HCT116 (cell line): ENCODE measurements at regions not wholly inside any gene's neighbourhood (a gene's known extent, or its start where the extent isn't known, plus 50 kb on each side); places are given as distances from the start of the nearest gene placed in this dataset.

ENCODE experiments used
- ATAC-seq: fragments of 200-7000 bp; cut with Tn5 transposase; 2 replicates; pipeline ENCODE4 v1.9.1; 2020; ENCODE audit warnings: mild to moderate bottlenecking, moderate library complexity
- BruUV-seq: library from RNA; stranded (reverse); fragments of 400-500 nt; replicated peaks from 2 replicates; lab custom pipeline; 2021; lab: Mats Ljungman, UMichigan
- CTCF ChIA-PET: fragments of 300-600 bp; sonication (Branson Sonifier 250); formaldehyde crosslinking; loops from one replicate; lab custom pipeline; 2021; ENCODE audit warnings: antibody characterized with exemption; lab: Charles Lee
- POLR2A ChIA-PET: fragments of 300-600, 350-600 bp; sonication (Branson Sonifier 250); formaldehyde crosslinking; loops from one replicate; lab custom pipeline; 2021; ENCODE audit warnings: antibody characterized with exemption; lab: Charles Lee
- RAD21 ChIA-PET, 2 experiments: fragments of 300-600 bp; sonication (Branson Sonifier 250); formaldehyde crosslinking; loops; one replicate each; lab custom pipeline; 2023; ENCODE audit warnings: low total read pairs in 2 of 2; ENCODE audit not compliant: uncharacterized antibody in 2 of 2, unreplicated experiment in 2 of 2, low non-redundant PET in 1 of 2; lab: Charles Lee
- DNase-seq: peaks from one replicate; pipeline ENCODE4 v3.0.0-alpha.2; 2010; ENCODE audit warnings: low read depth, low spot score
- H2AFZ ChIP-seq: fragments of 200-600 bp; shearing (Covaris generic), sonication (generic); 2 replicates; pipeline ENCODE4 v1.6.1; 2017; ENCODE audit warnings: low read depth, mixed run types, mixed read lengths, antibody characterized with exemption, low read length; ENCODE audit not compliant: poor library complexity, severe bottlenecking
- H3K27ac ChIP-seq: 2 replicates; pipeline ENCODE4 v1.5.1; 2012; ENCODE audit warnings: low read depth, low read length
- H3K27me3 ChIP-seq: fragments of 200-600 bp; sonication (generic); 2 replicates; pipeline ENCODE4 v1.6.1; 2016; ENCODE audit warnings: mixed run types, low read length, mixed read lengths; ENCODE audit not compliant: insufficient read depth
- H3K36me3 ChIP-seq, 2 experiments: fragments of 200-500 bp in 1 of 2; fragments of 200-600 bp in 1 of 2; sonication (Bioruptor generic) in 1 of 2; sonication (generic) in 1 of 2; 2 replicates each; pipeline versions ENCODE4 v1.5.1 to v1.6.1; 2014 to 2016; ENCODE audit warnings: low read length in 2 of 2, inconsistent platforms in 1 of 2, mixed read lengths in 1 of 2, mixed run types in 1 of 2; ENCODE audit not compliant: insufficient read depth in 2 of 2, control insufficient read depth in 1 of 2
- H3K4me1 ChIP-seq, 2 experiments: fragments of 200-600 bp in 1 of 2; sonication (generic) in 1 of 2; 2 replicates each; pipeline versions ENCODE4 v1.5.1 to v1.6.1; 2012 to 2017; ENCODE audit warnings: low read length in 2 of 2, inconsistent platforms in 1 of 2, mild to moderate bottlenecking in 1 of 2, mixed read lengths in 1 of 2, mixed run types in 1 of 2, moderate library complexity in 1 of 2; ENCODE audit not compliant: insufficient read depth in 2 of 2, control insufficient read depth in 1 of 2
- H3K4me2 ChIP-seq: fragments of 200-600 bp; sonication (generic); 2 replicates; pipeline ENCODE4 v1.6.1; 2017; ENCODE audit warnings: mixed run types, low read length, mixed read lengths
- H3K4me3 ChIP-seq, 2 experiments: fragments of 200-600 bp in 1 of 2; sonication (generic) in 1 of 2; replicated peaks in 1 of 2; 2 replicates each; pipeline ENCODE4 v1.5.1; 2011 to 2016; ENCODE audit warnings: low read length in 2 of 2, control low read depth in 1 of 2, low read depth in 1 of 2, mild to moderate bottlenecking in 1 of 2, mixed read lengths in 1 of 2, mixed run types in 1 of 2
- H3K79me2 ChIP-seq: fragments of 200-600 bp; sonication (generic); 2 replicates; pipeline ENCODE4 v1.6.1; 2017; ENCODE audit warnings: mild to moderate bottlenecking, mixed run types, low read length, moderate library complexity, mixed read lengths; ENCODE audit not compliant: insufficient read depth
- H3K9ac ChIP-seq: fragments of 200-600 bp; sonication (generic); 2 replicates; pipeline ENCODE4 v1.6.1; 2016; ENCODE audit warnings: low read length, mixed read lengths
- H3K9me2 ChIP-seq: fragments of 200-600 bp; sonication (generic), shearing (Covaris generic); 2 replicates; pipeline ENCODE4 v1.6.1; 2017; ENCODE audit warnings: mixed run types, mild to moderate bottlenecking, moderate library complexity; ENCODE audit not compliant: insufficient read depth
- H3K9me3 ChIP-seq, 2 experiments: fragments of 200-500 bp in 1 of 2; fragments of 200-600 bp in 1 of 2; sonication (Bioruptor generic) in 1 of 2; sonication (generic) in 1 of 2; 2 replicates each; pipeline ENCODE4 v1.6.1; 2014 to 2017; ENCODE audit warnings: low read length in 2 of 2, mixed read lengths in 2 of 2, inconsistent platforms in 1 of 2, low read depth in 1 of 2, mild to moderate bottlenecking in 1 of 2, mixed run types in 1 of 2, moderate library complexity in 1 of 2; ENCODE audit not compliant: control insufficient read depth in 1 of 2, insufficient read depth in 1 of 2
- H4K20me1 ChIP-seq: fragments of 200-600 bp; sonication (generic), shearing (Covaris generic); 2 replicates; pipeline ENCODE4 v1.6.1; 2017; ENCODE audit warnings: mixed run types, mild to moderate bottlenecking, moderate library complexity; ENCODE audit not compliant: insufficient read depth
- CBX3 ChIP-seq: IDR thresholded peaks from 2 replicates; pipeline ENCODE4 v1.6.1; 2012; ENCODE audit warnings: low read depth
- CEBPB ChIP-seq: IDR thresholded peaks from 2 replicates; pipeline ENCODE4 v1.6.1; 2012; ENCODE audit warnings: low read depth
- EGR1 ChIP-seq: IDR thresholded peaks from 2 replicates; pipeline ENCODE4 v1.6.1; 2012; ENCODE audit warnings: low read depth
- ELF1 ChIP-seq: IDR thresholded peaks from 2 replicates; pipeline ENCODE4 v1.6.1; 2012; ENCODE audit warnings: low read depth, borderline replicate concordance
- EZH2 ChIP-seq: fragments of 200-600 bp; sonication (generic); IDR thresholded peaks from 2 replicates; pipeline ENCODE4 v1.6.1; 2017; ENCODE audit warnings: antibody characterized with exemption, mixed run types
- EZH2phosphoT487 ChIP-seq: fragments of 200-600 bp; IDR thresholded peaks from 2 replicates; pipeline ENCODE4 v1.6.1; 2018; ENCODE audit warnings: antibody characterized with exemption, borderline replicate concordance
- FOSL1 ChIP-seq: IDR thresholded peaks from 2 replicates; pipeline ENCODE4 v1.6.1; 2012; ENCODE audit warnings: low read depth
- JUND ChIP-seq: IDR thresholded peaks from 2 replicates; pipeline ENCODE4 v1.6.1; 2012
- MAX ChIP-seq: IDR thresholded peaks from 2 replicates; pipeline ENCODE4 v1.6.1; 2012
- POLR2A ChIP-seq: IDR thresholded peaks from 2 replicates; pipeline ENCODE4 v1.7.0; 2011; ENCODE audit warnings: borderline replicate concordance; ENCODE audit not compliant: insufficient read depth, insufficient read length; ENCODE audit errors: extremely low read depth
- POLR2AphosphoS5 ChIP-seq: IDR thresholded peaks from 2 replicates; pipeline ENCODE4 v1.6.1; 2011; ENCODE audit warnings: mild to moderate bottlenecking, low read depth, low read length, moderate library complexity
- RAD21 ChIP-seq: IDR thresholded peaks from 2 replicates; pipeline ENCODE4 v1.6.1; 2012; ENCODE audit warnings: low read depth, mild to moderate bottlenecking
- REST ChIP-seq: IDR thresholded peaks from 2 replicates; pipeline ENCODE4 v1.6.1; 2012; ENCODE audit warnings: low read depth
- SP1 ChIP-seq: IDR thresholded peaks from 2 replicates; pipeline ENCODE4 v1.6.1; 2012; ENCODE audit warnings: low read depth
- SRF ChIP-seq: IDR thresholded peaks from 2 replicates; pipeline ENCODE4 v1.6.1; 2012; ENCODE audit warnings: low read depth
- ZBTB33 ChIP-seq: IDR thresholded peaks from 2 replicates; pipeline ENCODE4 v1.6.1; 2011; ENCODE audit warnings: mild to moderate bottlenecking, low read length, moderate library complexity; ENCODE audit not compliant: insufficient replicate concordance; ENCODE audit errors: extremely low read depth
- ZNF274 ChIP-seq: fragments of 200-500 bp; sonication (Bioruptor generic); IDR thresholded peaks from 2 replicates; pipeline ENCODE4 v1.6.1; 2014; ENCODE audit warnings: mild to moderate bottlenecking, low read depth, low read length, inconsistent platforms
- intact Hi-C: fragments of 100-400 bp; cut with micrococcal nuclease; formaldehyde crosslinking; loops from 2 replicates; pipeline ENCODE4 v1.10.0; 2022
- TF ChIP-seq, protein P1 (sequence below): IDR thresholded peaks from 2 replicates; pipeline ENCODE4 v1.6.1; 2012

DNA sequence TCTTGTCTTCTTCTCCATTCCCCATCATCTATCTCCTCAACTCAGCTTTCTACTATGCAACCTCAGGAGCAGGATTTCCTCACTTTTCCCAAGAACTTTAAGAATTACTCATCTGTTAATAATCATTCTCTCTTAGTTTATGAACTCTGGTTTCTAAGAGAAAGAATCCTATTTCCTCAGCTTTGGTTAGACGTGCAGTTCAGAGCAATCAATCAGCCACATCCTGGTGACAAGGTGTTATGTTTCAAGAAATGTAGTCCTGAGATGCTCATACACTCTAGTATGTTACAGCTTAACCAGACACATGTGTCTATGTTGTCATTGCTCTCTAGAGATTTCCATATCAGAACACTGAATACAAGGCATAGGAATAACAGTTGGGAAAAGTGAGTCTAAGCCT is 277.9 kb downstream of the MBD2 start (continued):
- TF ChIP-seq ZBTB33 (no peak), ELF1 (no peak)

GRCh38 chr18:53944721-53945120 is 279.7 kb downstream of the MBD2 start:
- no peak for ATAC-seq
- no peak overlapping the region for H2AFZ ChIP-seq
- CTCF ChIA-PET: no interaction called here

More at GRCh38 chr18:53944721-53945120, 279.7 kb downstream of the MBD2 start:
- intact Hi-C loops: no loop called here
- Histone ChIP-seq H3K9ac (no peak overlapping the region), H3K79me2 (no peaks in the 10 kb centered on the region), H3K36me3 (no peaks in the 10 kb centered on the region), H3K4me2 (no peak overlapping the region), H3K27ac (no peak overlapping the region), H3K9me3 (no peaks in the 10 kb centered on the region; a peak in 2 of 4 replicates), H3K4me1 (no peaks in the 10 kb centered on the region), H3K4me3 (no peak overlapping the region), H3K27me3 (no peaks in the 10 kb centered on the region), H4K20me1 (no peaks in the 10 kb centered on the region), H3K9me2 (no peaks in the 10 kb centered on the region)
- RAD21 ChIA-PET: no interaction called here
- TF ChIP-seq ZNF274 (no peak), SRF (no peak), CBX3 (no peak), FOSL1 (no peak), EZH2phosphoT487 (no peak), MAX (no peak), CEBPB (no peak), RAD21 (no peak), EGR1 (no peak), SP1 (no peak), POLR2A (no peak), REST (no peak), EZH2 (no peak), POLR2AphosphoS5 (no peak), ZBTB33 (no peak), JUND (no peak)
- TF ChIP-seq, protein P1, sequence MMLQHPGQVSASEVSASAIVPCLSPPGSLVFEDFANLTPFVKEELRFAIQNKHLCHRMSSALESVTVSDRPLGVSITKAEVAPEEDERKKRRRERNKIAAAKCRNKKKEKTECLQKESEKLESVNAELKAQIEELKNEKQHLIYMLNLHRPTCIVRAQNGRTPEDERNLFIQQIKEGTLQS: no peak
- BruUV-seq: no TSS peak
- DNase-seq: no peak
- POLR2A ChIA-PET: no interaction called here
